Activated CD4-positive, CD25-positive, alpha-beta regulatory T cell treated with anti-CD3 and anti-CD28 coated beads, Interleukin-2, amount 50 U/mL, for 24 hours (primary cell): ENCODE measurements at regions not wholly inside any gene's neighbourhood (a gene's known extent, or its start where the extent isn't known, plus 50 kb on each side); places are given as distances from the start of the nearest gene placed in this dataset.
"Not testable (repeated sequence)": the region's sequence is repeated elsewhere in the genome, so short reads cannot be mapped to it uniquely, and the experiment has no call there.

Source experiments
- ATAC-seq, 2 donors: fragments of 150-1000 bp; cut with Tn5 transposase; one replicate each; pipeline ENCODE4 v1.10.0; 2021; ENCODE audit warnings: mild to moderate bottlenecking in 1 of 2, moderate library complexity in 1 of 2

GRCh38 chr20:19026901-19027644 lies 185.4 kb upstream of the SLC24A3 start:
- no peak for ATAC-seq

GRCh38 chr20:19027971-19028370 lies 184.5 kb upstream of the SLC24A3 start:
- ATAC-seq = no peak

- ATAC-seq = no peak
Observed at GRCh38 chr20:19041787-19042186, 170.7 kb upstream of the SLC24A3 start.

- no peak for ATAC-seq
Observed at GRCh38 chr20:19045371-19045770, 167.1 kb upstream of the SLC24A3 start.

GRCh38 chr20:19047040-19047950 lies 165.1 kb upstream of the SLC24A3 start:
- no peak for ATAC-seq

- no peak for ATAC-seq
Observed at GRCh38 chr20:19047951-19048296, 164.5 kb upstream of the SLC24A3 start.

GRCh38 chr20:19048995-19049501 lies 163.4 kb upstream of the SLC24A3 start:
- no peak for ATAC-seq

- no peak for ATAC-seq
Observed at GRCh38 chr20:19049514-19049913, 162.9 kb upstream of the SLC24A3 start.

GRCh38 chr20:19056909-19057308 lies 155.5 kb upstream of the SLC24A3 start:
- ATAC-seq = no peak

GRCh38 chr20:19064788-19065187 lies 147.7 kb upstream of the SLC24A3 start:
- ATAC-seq = not testable (repeated sequence)

- ATAC-seq = no peak
Observed at GRCh38 chr20:19067986-19068385, 144.5 kb upstream of the SLC24A3 start.

- ATAC-seq = no peak
Observed at GRCh38 chr20:19070026-19070425, 142.4 kb upstream of the SLC24A3 start.

- no peak for ATAC-seq
Observed at GRCh38 chr20:19070681-19071445, 141.6 kb upstream of the SLC24A3 start.

GRCh38 chr20:19071446-19071725 lies 141.1 kb upstream of the SLC24A3 start:
- peak in 1 of 2 donors; percentile 22 for ATAC-seq

- no peak for ATAC-seq
Observed at GRCh38 chr20:19071902-19072498, 140.4 kb upstream of the SLC24A3 start.

GRCh38 chr20:19072988-19073387 lies 139.5 kb upstream of the SLC24A3 start:
- no peak for ATAC-seq

- ATAC-seq = no peak
Observed at GRCh38 chr20:19073584-19074218, 138.7 kb upstream of the SLC24A3 start.

- ATAC-seq = no peak
Observed at GRCh38 chr20:19074356-19074755, 138.1 kb upstream of the SLC24A3 start.

- ATAC-seq = peak in 1 of 2 donors; percentile 18
Observed at GRCh38 chr20:19074828-19075516, 137.5 kb upstream of the SLC24A3 start.

GRCh38 chr20:19077370-19078220 lies 134.8 kb upstream of the SLC24A3 start:
- ATAC-seq = no peak
